ENCODE measurements at regions not wholly inside any gene's neighbourhood (a gene's known extent, or its start where the extent isn't known, plus 50 kb on each side); places are given as distances from the start of the nearest gene placed in this dataset.

DNA sequence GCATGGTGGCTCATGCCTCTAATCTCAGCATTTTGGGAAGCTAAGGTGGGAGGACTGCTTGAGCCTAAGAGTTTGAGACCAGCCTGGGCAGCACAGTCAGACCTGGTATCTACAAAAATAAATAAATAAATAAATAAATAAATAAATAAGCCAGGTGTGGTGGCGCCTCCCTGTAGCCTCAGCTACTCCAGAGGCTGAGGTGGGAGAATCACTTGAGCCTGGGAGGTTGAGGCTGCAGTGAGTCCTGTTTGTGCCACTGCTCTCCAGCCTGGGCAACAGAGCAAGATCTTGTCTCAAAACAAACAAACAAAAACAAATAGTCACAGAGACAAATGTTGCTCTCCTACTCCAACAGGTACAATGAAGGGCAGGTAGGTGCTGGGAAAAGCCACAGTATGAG lies 242.4 kb upstream of the POU3F1 start:
- TF ChIP-seq CTCF (IDR thresholded peaks at IDR 0.05) = no peak
- no peak for TF ChIP-seq POLR2A (IDR thresholded peaks at IDR 0.05)
